Subcutaneous abdominal adipose tissue (tissue), 5 donors: ENCODE measurements at regions not wholly inside any gene's neighbourhood (a gene's known extent, or its start where the extent isn't known, plus 50 kb on each side); places are given as distances from the start of the nearest gene placed in this dataset.

Experiments used
- H3K27ac ChIP-seq: one replicate; pipeline ENCODE4 v1.7.0; 2013; ENCODE audit warnings: low read depth, mild to moderate bottlenecking, inconsistent platforms, low read length, moderate library complexity
- H3K27me3 ChIP-seq, 5 donors: one replicate each; pipeline ENCODE4 v1.7.0; 2013; ENCODE audit warnings: low read length in 5 of 5, inconsistent platforms in 1 of 5; ENCODE audit not compliant: control insufficient read depth in 5 of 5, insufficient read depth in 4 of 5
- H3K36me3 ChIP-seq, 5 donors: one replicate each; pipeline ENCODE4 v1.7.0; 2013; ENCODE audit warnings: low read length in 5 of 5; ENCODE audit not compliant: control insufficient read depth in 5 of 5, insufficient read depth in 5 of 5
- H3K4me1 ChIP-seq, 5 donors: one replicate each; pipeline ENCODE4 v1.7.0; 2013; ENCODE audit warnings: low read length in 5 of 5, mild to moderate bottlenecking in 3 of 5, moderate library complexity in 1 of 5; ENCODE audit not compliant: control insufficient read depth in 5 of 5, insufficient read depth in 5 of 5
- H3K4me3 ChIP-seq, 5 donors: one replicate each; pipeline ENCODE4 v1.7.0; 2013; ENCODE audit warnings: low read length in 5 of 5, low read depth in 1 of 5
- H3K9ac ChIP-seq, 5 donors: one replicate each; pipeline ENCODE4 v1.7.0; 2013; ENCODE audit warnings: low read length in 5 of 5, mild to moderate bottlenecking in 4 of 5, moderate library complexity in 3 of 5
- H3K9me3 ChIP-seq, 5 donors: one replicate each; pipeline ENCODE4 v1.7.0; 2013; ENCODE audit warnings: low read length in 5 of 5; ENCODE audit not compliant: control insufficient read depth in 5 of 5
- donor health status: healthy.
- donor health status: healthy.
- donor health status: healthy.
- donor health status: healthy.
- donor health status: healthy.

DNA sequence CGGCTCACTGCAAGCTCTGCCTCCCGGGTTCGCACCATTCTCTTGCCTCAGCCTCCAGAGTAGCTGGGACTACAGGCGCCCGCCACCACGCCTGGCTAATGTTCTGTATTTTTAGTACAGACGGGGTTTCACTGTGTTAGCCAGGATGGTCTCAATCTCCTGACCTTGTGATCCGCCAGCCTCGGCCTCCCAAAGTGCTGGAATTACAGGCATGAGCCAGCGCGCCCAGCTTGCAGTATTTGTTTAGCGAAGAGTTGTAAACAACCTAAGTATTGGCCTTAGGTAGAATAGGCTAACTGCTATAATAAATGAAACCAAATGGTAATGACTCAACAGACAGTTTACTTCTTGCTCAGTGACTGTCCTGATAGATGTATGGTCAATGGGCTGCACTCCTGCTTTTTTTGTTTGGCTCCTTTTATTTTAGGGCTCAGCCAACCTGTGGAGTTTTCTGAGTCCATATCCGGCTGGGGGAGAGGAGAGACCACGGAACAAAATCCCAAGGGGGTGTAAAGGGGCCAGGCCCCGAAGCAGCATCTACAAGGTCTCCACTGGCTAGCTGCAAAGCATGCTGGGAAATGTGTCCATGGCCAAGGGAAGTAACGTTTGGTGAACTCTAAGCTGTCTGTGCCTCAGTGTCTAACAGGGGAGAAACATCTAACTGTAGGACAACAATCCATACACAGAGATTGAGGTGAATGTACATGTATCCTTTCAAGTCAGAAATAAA is 841.0 kb upstream of the ID2 start:
- H3K4me1 ChIP-seq = no peaks in the 10 kb centered on the region
- H3K27ac ChIP-seq = no peak overlapping the region
- peaks cover 0 to 4% (median 0%) of the 10 kb centered on the region in 5 donors for H3K27me3 ChIP-seq
- H3K4me3 ChIP-seq = no peak overlapping the region
- H3K9me3 ChIP-seq = no peaks in the 10 kb centered on the region
- H3K9ac ChIP-seq = no peak overlapping the region
- H3K36me3 ChIP-seq = no peaks in the 10 kb centered on the region

DNA sequence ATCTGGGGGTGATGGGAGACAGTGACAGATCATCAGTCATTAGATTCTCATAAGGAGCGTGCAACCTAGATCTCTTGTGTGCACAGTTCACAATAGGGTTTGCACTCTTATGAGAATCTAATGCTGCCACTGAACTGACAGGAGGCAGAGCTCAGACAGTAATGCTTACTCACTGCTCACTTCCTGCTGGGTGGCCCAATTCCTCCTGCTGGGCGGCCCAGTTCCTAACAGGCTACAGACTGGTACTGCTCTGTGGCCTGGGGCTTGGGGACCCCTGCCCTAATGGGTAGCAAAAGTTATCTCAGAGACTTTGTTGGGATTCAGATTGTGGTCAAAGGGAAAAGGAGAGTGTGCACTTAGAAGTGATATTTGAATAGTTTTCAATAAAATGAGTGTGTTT is 840.1 kb upstream of the ID2 start:
- H3K9ac ChIP-seq = no peak overlapping the region
- H3K9me3 ChIP-seq = no peaks in the 10 kb centered on the region
- H3K27ac ChIP-seq = no peak overlapping the region
- peaks cover 0 to 4% (median 0%) of the 10 kb centered on the region in 5 donors for H3K27me3 ChIP-seq
- H3K36me3 ChIP-seq = no peaks in the 10 kb centered on the region
- no peak overlapping the region for H3K4me3 ChIP-seq
- no peaks in the 10 kb centered on the region for H3K4me1 ChIP-seq

DNA sequence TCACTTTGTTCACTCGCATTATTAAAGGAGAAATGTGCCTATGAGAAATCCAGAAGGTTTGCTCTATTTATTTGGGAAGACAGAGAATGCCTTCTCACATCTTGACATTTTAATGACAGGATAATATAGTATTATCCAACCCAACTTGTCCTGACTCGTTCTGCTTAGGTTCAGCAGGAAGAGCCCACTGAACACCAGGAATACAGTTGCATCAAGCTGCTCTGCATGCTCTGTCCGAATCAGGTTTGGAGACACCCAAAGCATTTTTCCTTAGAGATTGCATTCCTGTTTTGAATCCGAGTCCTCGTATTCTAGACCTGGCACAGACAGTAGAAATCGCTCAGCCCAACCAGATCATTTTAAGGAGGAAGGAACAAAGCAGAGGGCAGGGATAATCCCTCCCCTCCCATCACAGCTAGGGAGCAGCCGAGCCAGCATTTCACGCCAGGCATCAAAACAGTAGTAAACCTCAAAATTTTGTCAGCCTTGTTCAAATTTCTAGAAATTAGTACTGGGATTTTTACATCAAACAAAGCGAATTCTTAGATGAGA is 837.4 kb upstream of the ID2 start:
- Histone ChIP-seq H3K27ac (no peak overlapping the region), H3K4me1 (no peaks in the 10 kb centered on the region), H3K36me3 (no peaks in the 10 kb centered on the region), H3K27me3 (peaks cover 0 to 4% (median 0%) of the 10 kb centered on the region in 5 donors), H3K9me3 (no peaks in the 10 kb centered on the region), H3K9ac (no peak overlapping the region), H3K4me3 (no peak overlapping the region)

DNA sequence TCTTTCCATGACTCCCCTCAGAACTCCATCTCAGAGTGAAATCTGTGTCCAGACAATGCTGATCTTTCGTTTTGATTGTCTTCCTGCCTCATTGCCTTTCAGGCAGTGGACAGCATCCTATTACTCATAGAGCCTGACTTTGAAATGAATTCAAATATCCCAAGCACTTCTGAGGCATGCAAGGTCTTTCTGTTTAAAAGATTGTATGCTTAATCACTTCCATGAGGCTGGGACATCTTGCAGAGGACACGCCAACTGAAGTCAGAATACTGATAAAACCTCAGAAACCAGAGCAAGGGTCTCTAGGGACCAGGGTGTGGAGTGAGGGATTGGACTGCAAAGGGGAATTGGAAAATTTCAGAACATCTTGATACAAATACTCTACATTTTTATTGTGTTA is 836.5 kb upstream of the ID2 start:
- no peaks in the 10 kb centered on the region for H3K36me3 ChIP-seq
- no peak overlapping the region for H3K4me3 ChIP-seq

DNA sequence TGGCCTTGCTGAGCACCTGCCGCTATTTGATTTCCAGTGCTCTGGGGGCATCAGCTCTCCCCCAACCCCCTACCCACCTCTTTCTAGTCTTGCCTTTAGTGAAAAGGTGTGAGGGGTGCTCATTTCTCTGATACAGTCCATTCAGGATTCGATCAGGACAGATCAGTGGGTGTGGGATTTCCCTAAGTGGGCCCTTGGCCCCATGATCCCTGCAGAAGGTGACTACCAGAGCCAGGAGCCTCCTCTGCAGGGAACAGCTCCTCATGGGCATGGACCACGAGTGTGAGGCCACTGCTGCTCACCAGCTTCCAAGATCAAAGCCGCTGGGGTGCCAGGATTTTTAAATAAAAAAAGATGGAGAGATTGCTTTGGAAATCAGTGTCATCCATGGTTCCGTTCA is 835.2 kb upstream of the ID2 start:
- no peak overlapping the region for H3K4me3 ChIP-seq
- H3K36me3 ChIP-seq = no peaks in the 10 kb centered on the region
- H3K27me3 ChIP-seq = peaks cover 0 to 4% (median 0%) of the 10 kb centered on the region in 5 donors
- no peak overlapping the region for H3K9ac ChIP-seq
- H3K9me3 ChIP-seq = no peaks in the 10 kb centered on the region
- no peaks in the 10 kb centered on the region for H3K4me1 ChIP-seq
- H3K27ac ChIP-seq = no peak overlapping the region

More for the DNA sequence above, 836.5 kb upstream of the ID2 start:
- Histone ChIP-seq H3K9me3 (no peaks in the 10 kb centered on the region), H3K27me3 (peaks cover 0 to 4% (median 0%) of the 10 kb centered on the region in 5 donors), H3K27ac (no peak overlapping the region), H3K9ac (no peak overlapping the region), H3K4me1 (no peaks in the 10 kb centered on the region)

DNA sequence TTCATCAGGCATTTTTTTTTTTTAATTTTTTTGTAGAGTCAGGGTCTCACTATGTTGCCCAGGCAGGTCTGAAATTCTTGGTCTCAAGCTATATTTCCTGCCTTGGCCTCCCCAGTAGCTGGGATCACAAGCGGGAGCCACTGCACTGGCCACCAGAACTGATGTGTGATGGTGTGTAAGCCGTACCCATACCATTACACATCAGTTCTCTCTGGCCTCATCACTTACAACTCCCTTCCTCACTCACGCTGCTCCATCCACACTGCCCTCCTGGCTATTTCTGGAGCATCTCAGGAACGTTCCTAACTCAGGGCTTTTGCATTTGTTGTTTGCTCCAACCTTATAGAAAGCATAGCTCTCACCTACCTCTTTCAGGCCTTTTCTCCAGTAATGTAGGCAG is 834.5 kb upstream of the ID2 start:
- H3K4me1 ChIP-seq = no peaks in the 10 kb centered on the region

DNA sequence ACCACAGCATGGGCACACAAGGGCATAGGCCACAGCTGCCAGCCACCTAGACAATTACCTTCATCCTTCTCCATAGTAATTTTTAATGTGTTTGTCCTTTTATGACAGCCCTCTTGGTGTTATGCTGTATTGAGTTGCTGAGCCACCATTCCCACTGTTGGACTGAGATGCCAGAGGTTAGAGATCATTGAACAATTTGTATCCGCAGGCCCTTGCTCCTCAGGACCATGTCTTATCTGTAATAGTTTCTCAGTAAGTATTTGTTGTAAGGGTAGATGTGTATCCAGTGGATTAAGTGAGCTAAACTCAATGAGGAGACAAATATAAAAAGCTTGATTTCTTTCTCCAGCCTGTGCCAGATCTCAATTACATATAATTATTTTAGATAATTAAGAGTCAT is 832.8 kb upstream of the ID2 start:
- no peaks in the 10 kb centered on the region for H3K9me3 ChIP-seq
- no peak overlapping the region for H3K27ac ChIP-seq
- no peaks in the 10 kb centered on the region for H3K4me1 ChIP-seq
- H3K27me3 ChIP-seq = no peaks in the 10 kb centered on the region
- H3K4me3 ChIP-seq = no peak overlapping the region
- H3K36me3 ChIP-seq = no peaks in the 10 kb centered on the region
- no peak overlapping the region for H3K9ac ChIP-seq

More for the DNA sequence above, 834.5 kb upstream of the ID2 start:
- Histone ChIP-seq H3K27ac (no peak overlapping the region), H3K4me3 (no peak overlapping the region), H3K27me3 (peaks cover 0 to 4% (median 0%) of the 10 kb centered on the region in 5 donors), H3K9ac (no peak overlapping the region), H3K9me3 (no peaks in the 10 kb centered on the region), H3K36me3 (no peaks in the 10 kb centered on the region)

DNA sequence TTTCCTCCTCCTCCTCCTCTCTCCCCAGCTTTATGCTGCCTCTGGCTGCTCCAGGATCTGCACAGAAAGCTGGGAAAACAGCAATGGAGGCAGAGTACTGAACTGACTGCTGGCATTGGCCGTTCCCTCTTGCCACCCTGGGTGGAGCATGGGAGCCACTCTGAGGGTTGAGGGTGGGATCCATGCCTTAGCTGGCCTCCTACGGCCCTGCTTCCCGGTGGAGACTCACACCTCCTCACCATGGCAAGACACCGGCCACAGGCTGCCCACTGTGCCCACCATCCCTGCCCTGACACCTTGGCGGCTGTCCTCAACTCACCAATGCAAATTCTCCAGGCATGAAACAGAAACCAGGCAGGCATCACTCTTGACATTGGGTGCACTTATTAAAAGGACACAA is 832.3 kb upstream of the ID2 start:
- Histone ChIP-seq H3K36me3 (no peaks in the 10 kb centered on the region), H3K9me3 (no peaks in the 10 kb centered on the region), H3K9ac (no peak overlapping the region), H3K27ac (no peak overlapping the region), H3K27me3 (no peaks in the 10 kb centered on the region), H3K4me3 (no peak overlapping the region), H3K4me1 (no peaks in the 10 kb centered on the region)

DNA sequence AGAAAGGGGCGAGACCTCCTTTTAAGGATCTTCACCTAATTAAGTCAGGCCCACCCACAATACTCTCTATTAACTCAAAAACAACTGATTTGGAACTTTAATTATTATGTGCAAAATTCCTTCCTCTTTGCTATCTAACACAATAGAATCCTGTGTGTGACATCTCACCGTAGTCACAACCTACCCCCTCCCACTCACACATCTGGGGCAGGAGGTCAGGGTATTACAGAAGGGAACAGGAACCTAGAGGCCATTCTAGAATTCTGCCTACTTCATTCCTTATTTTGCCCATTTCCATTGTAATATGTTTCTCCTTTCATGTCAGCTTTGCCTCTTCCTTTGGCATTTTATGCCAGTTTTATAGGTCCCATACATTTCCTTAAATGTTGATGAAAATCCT is 829.3 kb upstream of the ID2 start:
- Histone ChIP-seq H3K4me1 (no peaks in the 10 kb centered on the region), H3K36me3 (no peaks in the 10 kb centered on the region), H3K27me3 (no peaks in the 10 kb centered on the region), H3K4me3 (no peak overlapping the region), H3K9me3 (no peaks in the 10 kb centered on the region), H3K9ac (no peak overlapping the region), H3K27ac (no peak overlapping the region)

DNA sequence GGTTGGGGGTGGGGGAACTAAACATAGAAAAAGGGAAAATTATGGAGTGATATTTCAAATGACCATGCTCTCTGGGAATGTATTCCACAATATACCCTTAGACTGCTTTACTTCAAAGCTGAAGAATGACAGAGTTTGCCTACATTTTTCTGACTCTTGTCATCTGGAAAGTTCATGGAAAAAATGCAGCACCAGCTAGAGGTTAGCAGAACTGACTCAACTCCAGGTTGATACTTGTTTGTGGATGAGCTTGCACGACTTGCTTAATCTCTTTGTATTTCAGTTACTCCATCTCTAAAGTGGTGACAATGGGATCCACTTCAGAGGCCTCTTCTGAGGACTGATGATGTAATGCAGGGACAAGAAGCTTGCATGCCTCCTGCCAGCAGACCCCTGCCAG is 824.0 kb upstream of the ID2 start:
- no peaks in the 10 kb centered on the region for H3K36me3 ChIP-seq
- no peaks in the 10 kb centered on the region for H3K27me3 ChIP-seq
- no peak overlapping the region for H3K4me3 ChIP-seq
- H3K9ac ChIP-seq = no peak overlapping the region
- H3K27ac ChIP-seq = no peak overlapping the region
- H3K9me3 ChIP-seq = no peaks in the 10 kb centered on the region
- H3K4me1 ChIP-seq = peaks cover 0 to 6% (median 5%) of the 10 kb centered on the region in 5 donors
